Endothelial cell (in vitro differentiated cells): ENCODE measurements at regions not wholly inside any gene's neighbourhood (a gene's known extent, or its start where the extent isn't known, plus 50 kb on each side); places are given as distances from the start of the nearest gene placed in this dataset.

Experiments used
- DNase-seq: peaks from one replicate; pipeline ENCODE4 v3.0.0; 2021; ENCODE audit warnings: low spot score
- H3K27ac Mint-ChIP-seq: one replicate; pipeline ENCODE4 v1.8.0; 2021; ENCODE audit warnings: mixed read lengths, inconsistent platforms; ENCODE audit not compliant: unreplicated experiment
- H3K27me3 Mint-ChIP-seq: one replicate; pipeline ENCODE4 v1.8.0; 2021; ENCODE audit warnings: mild to moderate bottlenecking, moderate library complexity, mixed read lengths, inconsistent platforms; ENCODE audit not compliant: unreplicated experiment
- H3K36me3 Mint-ChIP-seq: one replicate; pipeline ENCODE4 v1.8.0; 2021; ENCODE audit warnings: mild to moderate bottlenecking, low read depth, mixed read lengths, inconsistent platforms; ENCODE audit not compliant: unreplicated experiment
- H3K4me1 Mint-ChIP-seq: one replicate; pipeline ENCODE4 v1.8.0; 2021; ENCODE audit warnings: mild to moderate bottlenecking, mixed read lengths, inconsistent platforms; ENCODE audit not compliant: unreplicated experiment
- H3K4me3 Mint-ChIP-seq: one replicate; pipeline ENCODE4 v1.8.0; 2021; ENCODE audit warnings: mild to moderate bottlenecking, mixed read lengths, inconsistent platforms; ENCODE audit not compliant: unreplicated experiment
- H3K9me3 Mint-ChIP-seq: one replicate; pipeline ENCODE4 v1.8.0; 2021; ENCODE audit warnings: mixed read lengths, inconsistent platforms; ENCODE audit not compliant: unreplicated experiment
- TF ChIP-seq, protein P1 (sequence below): fragments of 200-600 bp; sonication (generic); IDR thresholded peaks from one replicate; pipeline ENCODE4 v1.5.0; 2021; ENCODE audit warnings: antibody characterized with exemption; ENCODE audit not compliant: unreplicated experiment

DNA sequence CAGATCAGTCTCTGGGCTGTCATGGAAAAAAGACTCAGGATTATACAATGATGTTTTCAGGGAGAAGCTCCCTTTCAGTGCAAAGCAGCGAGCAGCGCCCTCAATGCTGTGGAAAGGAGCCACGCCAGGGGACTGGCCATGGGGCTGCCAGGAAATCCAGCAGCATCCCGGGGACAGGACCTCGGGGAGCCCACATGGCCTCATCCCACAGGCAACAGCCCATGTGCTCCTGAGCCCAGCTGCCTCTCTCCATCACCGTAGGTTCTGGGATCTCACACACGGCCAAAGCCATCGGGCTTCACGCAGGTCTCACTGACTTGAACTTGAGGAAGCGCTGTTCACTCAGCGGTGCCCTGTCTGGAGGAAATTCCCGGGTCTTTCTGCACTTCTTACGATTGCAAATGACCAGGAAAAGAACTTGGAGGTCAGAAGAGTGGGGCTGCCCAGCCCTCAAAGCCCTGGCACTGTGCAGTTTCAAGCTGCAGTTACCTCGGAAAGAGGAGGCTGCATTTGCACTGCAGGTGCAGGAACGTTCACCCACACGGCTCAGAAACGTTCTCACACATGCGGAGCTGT is 125.9 kb upstream of the THBS2 start:
- Mint-ChIP-seq H3K4me1 (no peaks in the 10 kb centered on the region), H3K9me3 (peaks cover 11% of the 10 kb centered on the region), H3K36me3 (peaks cover 4% of the 10 kb centered on the region), H3K27me3 (peaks cover 5% of the 10 kb centered on the region), H3K4me3 (no peak overlapping the region), H3K27ac (no peak overlapping the region)
- DNase-seq = no peak
- TF ChIP-seq, protein P1, sequence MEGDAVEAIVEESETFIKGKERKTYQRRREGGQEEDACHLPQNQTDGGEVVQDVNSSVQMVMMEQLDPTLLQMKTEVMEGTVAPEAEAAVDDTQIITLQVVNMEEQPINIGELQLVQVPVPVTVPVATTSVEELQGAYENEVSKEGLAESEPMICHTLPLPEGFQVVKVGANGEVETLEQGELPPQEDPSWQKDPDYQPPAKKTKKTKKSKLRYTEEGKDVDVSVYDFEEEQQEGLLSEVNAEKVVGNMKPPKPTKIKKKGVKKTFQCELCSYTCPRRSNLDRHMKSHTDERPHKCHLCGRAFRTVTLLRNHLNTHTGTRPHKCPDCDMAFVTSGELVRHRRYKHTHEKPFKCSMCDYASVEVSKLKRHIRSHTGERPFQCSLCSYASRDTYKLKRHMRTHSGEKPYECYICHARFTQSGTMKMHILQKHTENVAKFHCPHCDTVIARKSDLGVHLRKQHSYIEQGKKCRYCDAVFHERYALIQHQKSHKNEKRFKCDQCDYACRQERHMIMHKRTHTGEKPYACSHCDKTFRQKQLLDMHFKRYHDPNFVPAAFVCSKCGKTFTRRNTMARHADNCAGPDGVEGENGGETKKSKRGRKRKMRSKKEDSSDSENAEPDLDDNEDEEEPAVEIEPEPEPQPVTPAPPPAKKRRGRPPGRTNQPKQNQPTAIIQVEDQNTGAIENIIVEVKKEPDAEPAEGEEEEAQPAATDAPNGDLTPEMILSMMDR = no peak

DNA sequence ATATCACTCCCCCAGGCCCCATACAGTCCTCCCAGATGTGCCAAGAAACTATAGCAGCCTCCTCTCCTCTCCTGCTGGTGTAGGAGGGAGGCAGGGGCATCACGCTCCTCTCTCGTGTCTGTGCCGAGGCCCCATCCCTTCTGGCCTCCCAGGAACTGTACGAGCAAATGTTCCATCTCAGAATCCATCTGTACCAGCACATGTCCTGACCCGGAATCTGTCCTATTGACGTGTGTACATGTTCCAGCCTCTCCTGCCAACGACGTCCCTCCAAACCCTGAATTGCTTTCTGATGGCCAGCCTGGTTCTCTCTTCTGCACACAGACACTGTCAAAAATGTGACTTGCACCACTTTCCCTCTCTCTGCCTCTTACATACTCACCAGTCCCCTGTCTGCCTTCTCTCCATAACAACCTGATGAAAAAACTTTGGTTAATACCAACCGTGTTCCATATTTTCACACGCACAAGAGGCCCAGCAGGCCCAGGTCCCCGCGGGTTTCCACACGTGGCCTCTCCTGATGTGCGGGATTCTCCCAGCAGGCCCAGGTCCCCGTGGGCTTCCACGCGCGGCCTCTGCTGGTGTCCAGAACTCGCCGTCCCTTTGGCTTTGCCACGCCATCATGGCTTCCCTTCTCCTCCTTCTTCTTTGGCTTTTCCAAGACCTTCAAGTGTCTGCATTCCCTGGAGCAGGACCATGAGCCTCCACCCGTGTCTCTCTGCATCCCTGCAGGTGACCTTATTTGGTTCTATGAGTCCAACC is 125.2 kb upstream of the THBS2 start:
- peaks cover 4% of the 10 kb centered on the region for H3K36me3 Mint-ChIP-seq
- TF ChIP-seq, protein P1 = no peak
- no peak for DNase-seq
- H3K27ac Mint-ChIP-seq = no peak overlapping the region
- peaks cover 5% of the 10 kb centered on the region for H3K27me3 Mint-ChIP-seq
- H3K4me1 Mint-ChIP-seq = no peaks in the 10 kb centered on the region
- peaks cover 11% of the 10 kb centered on the region for H3K9me3 Mint-ChIP-seq
- H3K4me3 Mint-ChIP-seq = no peak overlapping the region

DNA sequence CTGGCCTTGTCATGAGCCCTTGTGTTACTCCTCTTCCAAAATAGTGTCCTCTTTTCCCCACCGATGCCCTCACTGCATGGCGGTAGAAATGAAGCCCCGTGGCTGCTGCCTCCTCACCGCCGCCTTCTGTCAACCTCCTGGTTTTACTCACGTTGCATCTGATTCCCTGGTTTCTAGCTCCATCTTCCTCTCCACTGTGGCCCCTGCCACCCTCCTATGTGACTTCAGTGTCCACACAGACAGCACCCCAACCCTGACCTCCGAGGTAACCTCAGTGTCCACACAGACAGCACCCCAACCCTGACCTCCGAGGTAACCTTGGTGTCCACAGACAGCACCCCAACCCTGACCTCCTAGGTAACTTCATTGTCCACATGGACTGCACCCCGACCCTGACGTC is 122.8 kb upstream of the THBS2 start:
- H3K9me3 Mint-ChIP-seq = peaks cover 11% of the 10 kb centered on the region
- no peak for DNase-seq
- no peaks in the 10 kb centered on the region for H3K4me1 Mint-ChIP-seq
- TF ChIP-seq, protein P1 = no peak
- no peak overlapping the region for H3K27ac Mint-ChIP-seq
- H3K27me3 Mint-ChIP-seq = peaks cover 5% of the 10 kb centered on the region
- H3K36me3 Mint-ChIP-seq = peaks cover 4% of the 10 kb centered on the region
- H3K4me3 Mint-ChIP-seq = no peak overlapping the region

DNA sequence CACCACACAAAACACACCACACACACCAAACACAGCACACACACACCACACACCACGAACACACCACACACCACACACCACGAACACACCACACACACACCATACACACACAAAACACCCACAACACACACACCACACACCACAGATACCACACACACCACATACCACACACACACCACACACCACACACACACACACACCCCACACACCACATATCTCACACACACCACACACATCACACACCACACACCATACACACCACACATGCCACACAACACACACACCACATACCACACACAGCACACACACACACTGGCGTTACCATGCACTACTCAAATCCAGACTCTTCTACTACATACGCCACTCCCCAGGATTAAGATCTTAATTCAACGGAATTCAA is 118.9 kb upstream of the THBS2 start:
- H3K9me3 Mint-ChIP-seq = peaks cover 11% of the 10 kb centered on the region
- H3K36me3 Mint-ChIP-seq = no peaks in the 10 kb centered on the region
- no peak overlapping the region for H3K4me3 Mint-ChIP-seq
- TF ChIP-seq, protein P1 = no peak
- H3K27ac Mint-ChIP-seq = no peak overlapping the region
- no peaks in the 10 kb centered on the region for H3K27me3 Mint-ChIP-seq
- no peaks in the 10 kb centered on the region for H3K4me1 Mint-ChIP-seq
- no peak for DNase-seq
